Loucy (cell line): ENCODE measurements at regions not wholly inside any gene's neighbourhood (a gene's known extent, or its start where the extent isn't known, plus 50 kb on each side); places are given as distances from the start of the nearest gene placed in this dataset.

Experiments
- H2AFZ ChIP-seq: fragments of 200-600 bp; sonication (generic); 2 replicates; pipeline ENCODE4 v1.6.0; 2016; ENCODE audit warnings: antibody characterized with exemption, mild to moderate bottlenecking, low read length, moderate library complexity
- H3F3A ChIP-seq: fragments of 200-600 bp; 2 replicates; pipeline ENCODE4 v1.6.0; 2016; ENCODE audit warnings: antibody characterized with exemption, low read depth, mild to moderate bottlenecking
- H3K27me3 ChIP-seq: fragments of 200-600 bp; sonication (generic); 2 replicates; pipeline ENCODE4 v1.6.1; 2014; ENCODE audit warnings: low read length, mild to moderate bottlenecking; ENCODE audit not compliant: insufficient read depth, poor library complexity, severe bottlenecking
- H3K36me3 ChIP-seq: fragments of 200-600 bp; sonication (generic); 2 replicates; pipeline ENCODE4 v1.6.1; 2016; ENCODE audit warnings: low read length; ENCODE audit not compliant: insufficient read depth
- H3K4me1 ChIP-seq: fragments of 200-600 bp; sonication (generic); 2 replicates; pipeline ENCODE4 v1.5.1; 2014; ENCODE audit warnings: low read length, mild to moderate bottlenecking; ENCODE audit not compliant: insufficient read depth, poor library complexity, severe bottlenecking
- H3K4me2 ChIP-seq: fragments of 200-600 bp; sonication (generic); 2 replicates; pipeline ENCODE4 v1.6.0; 2014; ENCODE audit warnings: antibody characterized with exemption, low read length, low read depth, mild to moderate bottlenecking; ENCODE audit not compliant: poor library complexity, severe bottlenecking
- H3K4me3 ChIP-seq: fragments of 200-600 bp; sonication (generic); 2 replicates; pipeline ENCODE4 v1.5.1; 2014; ENCODE audit warnings: low read length, mild to moderate bottlenecking, mixed read lengths; ENCODE audit not compliant: poor library complexity, severe bottlenecking
- H3K79me2 ChIP-seq: fragments of 200-600 bp; sonication (generic); 2 replicates; pipeline ENCODE4 v1.6.1; 2014; ENCODE audit warnings: low read length; ENCODE audit not compliant: insufficient read depth
- H3K9ac ChIP-seq: fragments of 200-600 bp; sonication (generic); 2 replicates; pipeline ENCODE4 v1.6.0; 2014; ENCODE audit warnings: mild to moderate bottlenecking, low read depth, low read length, moderate library complexity; ENCODE audit not compliant: poor library complexity, severe bottlenecking
- H3K9me2 ChIP-seq: fragments of 200-600 bp; sonication (generic); replicated peaks from 2 replicates; pipeline ENCODE4 v1.6.1; 2016; ENCODE audit warnings: low read depth, low read length, mixed read lengths
- H3K9me3 ChIP-seq: fragments of 200-600 bp; sonication (generic); 2 replicates; pipeline ENCODE4 v1.6.1; 2014; ENCODE audit warnings: mild to moderate bottlenecking, antibody characterized with exemption, low read length, low read depth; ENCODE audit not compliant: insufficient read depth
- H4K20me1 ChIP-seq: fragments of 200-600 bp; sonication (generic); 2 replicates; pipeline ENCODE4 v1.6.0; 2014; ENCODE audit warnings: antibody characterized with exemption, low read length, mild to moderate bottlenecking; ENCODE audit not compliant: insufficient read depth, poor library complexity, severe bottlenecking
- CTCF ChIP-seq: fragments of 200-600 bp; sonication (generic); conservative IDR thresholded peaks from 2 replicates; pipeline ENCODE4 v1.5.1; 2014; ENCODE audit warnings: mild to moderate bottlenecking, antibody characterized with exemption, low read length
- EZH2phosphoT487 ChIP-seq: fragments of 200-600 bp; IDR thresholded peaks from 2 replicates; pipeline ENCODE4 v1.6.1; 2018; ENCODE audit warnings: antibody characterized with exemption, mild to moderate bottlenecking, moderate library complexity, borderline replicate concordance

- Histone ChIP-seq H3K9ac (no peak overlapping the region), H2AFZ (no peak overlapping the region), H3K4me2 (no peak overlapping the region), H3K27me3 (no peaks in the 10 kb centered on the region), H3K4me3 (no peak overlapping the region), H3K9me3 (no peaks in the 10 kb centered on the region), H4K20me1 (no peaks in the 10 kb centered on the region), H3K9me2 (no peaks in the 10 kb centered on the region), H3K4me1 (no peaks in the 10 kb centered on the region), H3K79me2 (no peaks in the 10 kb centered on the region), H3F3A (no peaks in the 10 kb centered on the region), H3K36me3 (no peaks in the 10 kb centered on the region)
- TF ChIP-seq EZH2phosphoT487 (no peak), CTCF (no peak)
These were observed 259.2 kb downstream of the NUF2 start for GRCh38 chr1:163580926-163581325.

GRCh38 chr1:163583661-163584181 is 262.0 kb downstream of the NUF2 start:
- no peaks in the 10 kb centered on the region for H3K9me2 ChIP-seq
- no peaks in the 10 kb centered on the region for H3K79me2 ChIP-seq
- H3K4me1 ChIP-seq, result no peaks in the 10 kb centered on the region
- H4K20me1 ChIP-seq, result no peaks in the 10 kb centered on the region
- H3F3A ChIP-seq, result no peaks in the 10 kb centered on the region
- TF ChIP-seq CTCF, result no peak
- no peak for TF ChIP-seq EZH2phosphoT487
- no peaks in the 10 kb centered on the region for H3K27me3 ChIP-seq
- no peaks in the 10 kb centered on the region for H3K9me3 ChIP-seq
- H3K4me2 ChIP-seq, result no peak overlapping the region
- H3K36me3 ChIP-seq, result no peaks in the 10 kb centered on the region
- no peak overlapping the region for H3K4me3 ChIP-seq
- no peak overlapping the region for H3K9ac ChIP-seq
- H2AFZ ChIP-seq, result no peak overlapping the region

- Histone ChIP-seq H3K4me2 (no peak overlapping the region), H3K9me3 (no peaks in the 10 kb centered on the region), H2AFZ (no peak overlapping the region), H3F3A (no peaks in the 10 kb centered on the region), H4K20me1 (no peaks in the 10 kb centered on the region), H3K4me3 (no peak overlapping the region), H3K36me3 (no peaks in the 10 kb centered on the region), H3K9ac (no peak overlapping the region), H3K4me1 (no peaks in the 10 kb centered on the region), H3K9me2 (no peaks in the 10 kb centered on the region), H3K79me2 (no peaks in the 10 kb centered on the region), H3K27me3 (no peaks in the 10 kb centered on the region)
- TF ChIP-seq CTCF, result no peak
These were observed 264.0 kb downstream of the NUF2 start for GRCh38 chr1:163585796-163586195.
